ENCODE measurements at regions not wholly inside any gene's neighbourhood (a gene's known extent, or its start where the extent isn't known, plus 50 kb on each side); places are given as distances from the start of the nearest gene placed in this dataset.

GRCh38 chr12:14135996-14136395 is 154.6 kb upstream of the GRIN2B start:
- TF ChIP-seq, protein P1, sequence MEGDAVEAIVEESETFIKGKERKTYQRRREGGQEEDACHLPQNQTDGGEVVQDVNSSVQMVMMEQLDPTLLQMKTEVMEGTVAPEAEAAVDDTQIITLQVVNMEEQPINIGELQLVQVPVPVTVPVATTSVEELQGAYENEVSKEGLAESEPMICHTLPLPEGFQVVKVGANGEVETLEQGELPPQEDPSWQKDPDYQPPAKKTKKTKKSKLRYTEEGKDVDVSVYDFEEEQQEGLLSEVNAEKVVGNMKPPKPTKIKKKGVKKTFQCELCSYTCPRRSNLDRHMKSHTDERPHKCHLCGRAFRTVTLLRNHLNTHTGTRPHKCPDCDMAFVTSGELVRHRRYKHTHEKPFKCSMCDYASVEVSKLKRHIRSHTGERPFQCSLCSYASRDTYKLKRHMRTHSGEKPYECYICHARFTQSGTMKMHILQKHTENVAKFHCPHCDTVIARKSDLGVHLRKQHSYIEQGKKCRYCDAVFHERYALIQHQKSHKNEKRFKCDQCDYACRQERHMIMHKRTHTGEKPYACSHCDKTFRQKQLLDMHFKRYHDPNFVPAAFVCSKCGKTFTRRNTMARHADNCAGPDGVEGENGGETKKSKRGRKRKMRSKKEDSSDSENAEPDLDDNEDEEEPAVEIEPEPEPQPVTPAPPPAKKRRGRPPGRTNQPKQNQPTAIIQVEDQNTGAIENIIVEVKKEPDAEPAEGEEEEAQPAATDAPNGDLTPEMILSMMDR (conservative IDR thresholded peaks at IDR 0.05), result no peak
- Mint-ChIP-seq H3K36me3 (ENCODE audit: low read depth) (no peaks in the 10 kb centered on the region), H3K27me3 (ENCODE audit: insufficient read depth) (peaks cover 2% of the 10 kb centered on the region), H3K9me3 (peaks cover 17% of the 10 kb centered on the region), H3K27ac (no peak overlapping the region), H3K4me1 (peaks cover 10% of the 10 kb centered on the region), H3K4me3 (no peak overlapping the region)
- H3K4me1 ChIP-seq (ENCODE audit: control insufficient read depth, insufficient read depth, low read length), result no peaks in the 10 kb centered on the region
- H3K27ac ChIP-seq (ENCODE audit: low read depth, low read length), result no peak overlapping the region
- no peak for DNase-seq
- no peaks in the 10 kb centered on the region for H3K36me3 ChIP-seq (ENCODE audit: control insufficient read depth, insufficient read depth, low read length)
- no peak overlapping the region for H3K9ac ChIP-seq (ENCODE audit: extremely low read depth, low read length, poor library complexity, severe bottlenecking)
- no peak overlapping the region for H3K4me3 ChIP-seq (ENCODE audit: low read length)
- peaks cover 19% of the 10 kb centered on the region for H3K9me3 ChIP-seq (ENCODE audit: control insufficient read depth, low read length)
- peaks cover 7% of the 10 kb centered on the region for H3K27me3 ChIP-seq (ENCODE audit: control insufficient read depth, insufficient read depth, low read length, poor library complexity, severe bottlenecking)
- 82 to 100% methylated on average over 1 to 2 of the region's 2 CpGs for WGBS, 2 experiments (ENCODE audit: insufficient coverage in 1 of 2, insufficient read length in 1 of 2)

- no peaks in the 10 kb centered on the region for H3K36me3 ChIP-seq (ENCODE audit: control insufficient read depth, insufficient read depth, low read length)
- H3K9ac ChIP-seq (ENCODE audit: extremely low read depth, low read length, poor library complexity, severe bottlenecking), result no peak overlapping the region
- H3K4me3 Mint-ChIP-seq, result no peak overlapping the region
- H3K27ac ChIP-seq (ENCODE audit: low read depth, low read length), result no peak overlapping the region
- TF ChIP-seq, protein P1 (conservative IDR thresholded peaks at IDR 0.05), result peak; percentile 99
- H3K4me1 Mint-ChIP-seq, result peaks cover 10% of the 10 kb centered on the region
- no peaks in the 10 kb centered on the region for H3K36me3 Mint-ChIP-seq (ENCODE audit: low read depth)
- H3K9me3 ChIP-seq (ENCODE audit: control insufficient read depth, low read length), result peaks cover 9% of the 10 kb centered on the region
- DNase-seq, result peak; percentile 86
- no peak overlapping the region for H3K4me3 ChIP-seq (ENCODE audit: low read length)
- WGBS, 2 experiments (ENCODE audit: insufficient coverage in 1 of 2, insufficient read length in 1 of 2), result 69 to 83% methylated on average over 3 to 6 of the region's 6 CpGs
- H3K27me3 ChIP-seq (ENCODE audit: control insufficient read depth, insufficient read depth, low read length, poor library complexity, severe bottlenecking), result peaks cover 7% of the 10 kb centered on the region
- H3K9me3 Mint-ChIP-seq, result peaks cover 13% of the 10 kb centered on the region
- H3K4me1 ChIP-seq (ENCODE audit: control insufficient read depth, insufficient read depth, low read length), result no peaks in the 10 kb centered on the region
- no peaks in the 10 kb centered on the region for H3K27me3 Mint-ChIP-seq (ENCODE audit: insufficient read depth)
- H3K27ac Mint-ChIP-seq, result no peak overlapping the region
Measured at GRCh38 chr12:14138495-14138894, 157.1 kb upstream of the GRIN2B start.

DNA sequence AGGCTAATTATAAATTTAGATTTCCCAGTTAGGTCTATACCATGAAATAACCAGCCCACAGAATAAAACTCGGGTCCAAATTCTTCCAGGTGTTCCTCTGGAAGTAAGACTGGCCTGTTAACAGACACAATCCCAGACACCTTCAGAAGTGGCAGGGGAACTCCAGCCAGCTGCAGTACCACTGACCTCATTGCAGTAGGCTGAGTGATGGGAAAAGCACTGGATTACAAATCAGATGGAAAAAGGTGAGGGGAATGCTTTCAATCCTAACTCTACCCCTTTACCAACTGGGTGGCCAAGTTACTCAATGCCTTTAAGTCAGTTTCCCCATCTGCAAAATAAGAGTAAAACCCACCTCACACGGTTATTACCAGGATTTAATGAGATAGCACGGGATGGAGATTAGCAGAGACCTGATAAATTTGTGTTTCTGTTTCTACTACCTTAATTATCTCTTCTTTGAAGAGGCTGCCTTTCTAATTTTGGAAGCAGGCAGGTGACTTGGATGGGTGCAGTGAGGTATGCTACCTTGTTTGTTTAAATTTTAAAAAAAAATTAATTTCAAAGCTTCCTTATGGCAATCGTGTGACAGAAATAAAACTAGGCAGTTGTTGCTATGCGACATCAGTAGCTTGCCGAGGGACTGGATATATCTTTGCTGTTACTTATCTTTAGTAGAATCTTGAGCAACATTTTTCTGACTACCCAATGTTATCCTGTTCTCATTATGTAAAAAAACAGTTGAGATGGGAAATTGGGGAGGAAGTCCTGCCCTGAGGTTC is 167.3 kb upstream of the GRIN2B start:
- Mint-ChIP-seq H3K27me3 (ENCODE audit: insufficient read depth) (no peaks in the 10 kb centered on the region), H3K9me3 (peaks cover 20% of the 10 kb centered on the region), H3K4me1 (peaks cover 36% of the 10 kb centered on the region), H3K27ac (no peak overlapping the region), H3K36me3 (ENCODE audit: low read depth) (no peaks in the 10 kb centered on the region), H3K4me3 (no peak overlapping the region)
- H3K4me1 ChIP-seq (ENCODE audit: control insufficient read depth, insufficient read depth, low read length), result peaks cover 9% of the 10 kb centered on the region
- no peak overlapping the region for H3K9ac ChIP-seq (ENCODE audit: extremely low read depth, low read length, poor library complexity, severe bottlenecking)
- TF ChIP-seq, protein P1 (conservative IDR thresholded peaks at IDR 0.05), result no peak
- no peaks in the 10 kb centered on the region for H3K27me3 ChIP-seq (ENCODE audit: control insufficient read depth, insufficient read depth, low read length, poor library complexity, severe bottlenecking)
- whole genome bisulfite sequencing, 2 experiments (ENCODE audit: insufficient coverage in 1 of 2, insufficient read length in 1 of 2), result 79 to 90% methylated on average over 3 to 6 of the region's 6 CpGs
- H3K9me3 ChIP-seq (ENCODE audit: control insufficient read depth, low read length), result peaks cover 6% of the 10 kb centered on the region
- no peak overlapping the region for H3K27ac ChIP-seq (ENCODE audit: low read depth, low read length)
- no peaks in the 10 kb centered on the region for H3K36me3 ChIP-seq (ENCODE audit: control insufficient read depth, insufficient read depth, low read length)
- no peak overlapping the region for H3K4me3 ChIP-seq (ENCODE audit: low read length)
- no peak for DNase-seq
